K562 (cell line): ENCODE measurements at regions not wholly inside any gene's neighbourhood (a gene's known extent, or its start where the extent isn't known, plus 50 kb on each side); places are given as distances from the start of the nearest gene placed in this dataset.

Experiments
- ATAC-seq: fragments of 200-7000 bp; cut with Tn5 transposase; 3 replicates; pipeline ENCODE4 v1.9.1; 2020; ENCODE audit warnings: moderate library complexity
- BruUV-seq: library from RNA; stranded (reverse); fragments of 400-500 nt; replicated peaks from 2 replicates; lab custom pipeline; 2021; lab: Mats Ljungman, UMichigan
- CTCF ChIA-PET: fragments of 300-600 bp; formaldehyde crosslinking; extraction: SDS; loops from one replicate; lab custom pipeline; 2021; ENCODE audit warnings: low intra/inter-chr PET ratio; lab: Yijun Ruan, JAX
- POLR2A ChIA-PET: fragments of 300-600, 350-650 bp; sonication (Branson Sonifier 250); formaldehyde crosslinking; extraction: SDS; loops from one replicate; lab custom pipeline; 2021; ENCODE audit warnings: antibody characterized with exemption, inconsistent platforms; lab: Yijun Ruan, JAX
- DNase-seq, 4 experiments: peaks; one replicate each; pipeline versions ENCODE4 v3.0.0 to v3.0.0-alpha.2; 2011 to 2018; ENCODE audit warnings: low spot score in 3 of 4, mixed read lengths in 3 of 4; ENCODE audit errors: extremely low read depth in 1 of 4
- FAIRE-seq: peaks from 2 replicates; lab custom pipeline; 2011; peaks lifted over from hg19 to GRCh38; lab: Jason Lieb, UNC
- H2AFZ ChIP-seq: 2 replicates; pipeline ENCODE4 v1.6.0; 2011; ENCODE audit warnings: low read depth, low read length, control low read depth, inconsistent platforms
- H3K27ac ChIP-seq: fragments of 200-600 bp; 3 replicates; pipeline ENCODE4 v1.8.0; 2011; ENCODE audit warnings: low read depth, mild to moderate bottlenecking, control low read depth, inconsistent platforms, low read length, moderate library complexity, mixed read lengths; ENCODE audit errors: extremely low read depth
- H3K27me3 ChIP-seq, 2 experiments: fragments of 300-600 bp in 1 of 2; 2 replicates in 1 of 2; 3 replicates in 1 of 2; pipeline versions ENCODE4 v1.6.0 to v1.8.0; 2011; ENCODE audit warnings: inconsistent platforms in 2 of 2, low read length in 2 of 2, mild to moderate bottlenecking in 1 of 2, mixed read lengths in 1 of 2, moderate library complexity in 1 of 2; ENCODE audit not compliant: control insufficient read depth in 2 of 2, insufficient read depth in 2 of 2
- H3K36me3 ChIP-seq: fragments of 300-600 bp; 3 replicates; pipeline ENCODE4 v1.8.0; 2011; ENCODE audit warnings: mild to moderate bottlenecking, low read length, inconsistent platforms; ENCODE audit not compliant: control insufficient read depth, insufficient read depth
- H3K4me1 ChIP-seq, 2 experiments: fragments of 200-600 bp in 1 of 2; replicated peaks in 1 of 2; 2 replicates in 1 of 2; 3 replicates in 1 of 2; pipeline versions ENCODE4 v1.5.1 to v1.8.0; 2011; ENCODE audit warnings: inconsistent platforms in 2 of 2, low read length in 2 of 2, mild to moderate bottlenecking in 1 of 2, mixed read lengths in 1 of 2, moderate library complexity in 1 of 2; ENCODE audit not compliant: control insufficient read depth in 2 of 2, insufficient read depth in 2 of 2
- H3K4me2 ChIP-seq: 2 replicates; pipeline ENCODE4 v1.6.1; 2011; ENCODE audit warnings: low read length, control low read depth, inconsistent platforms, mixed read lengths; ENCODE audit not compliant: insufficient read depth
- H3K4me3 ChIP-seq: fragments of 200-600 bp; sonication (generic), shearing (Covaris generic); 2 replicates; pipeline ENCODE4 v1.5.1; 2016; ENCODE audit warnings: control low read depth, inconsistent platforms
- H3K79me2 ChIP-seq: fragments of 200-600 bp; 3 replicates; pipeline ENCODE4 v1.8.0; 2011; ENCODE audit warnings: low read length, inconsistent platforms; ENCODE audit not compliant: control insufficient read depth, insufficient read depth
- H3K9ac ChIP-seq, 2 experiments: 2 replicates each; pipeline versions ENCODE4 v1.6.0 to v1.6.1; 2011; ENCODE audit warnings: low read depth in 2 of 2, low read length in 2 of 2, control low read depth in 1 of 2, inconsistent platforms in 1 of 2, mild to moderate bottlenecking in 1 of 2, mixed read lengths in 1 of 2; ENCODE audit not compliant: insufficient read depth in 1 of 2
- H3K9me1 ChIP-seq: one replicate; pipeline ENCODE4 v1.6.0; 2011; ENCODE audit warnings: inconsistent platforms, mild to moderate bottlenecking, low read length, moderate library complexity; ENCODE audit not compliant: control insufficient read depth, insufficient read depth
- H3K9me3 ChIP-seq: replicated peaks from 2 replicates; pipeline ENCODE4 v1.5.1; 2011; ENCODE audit warnings: low read depth, low read length, inconsistent platforms; ENCODE audit not compliant: control insufficient read depth, insufficient read depth
- H4K20me1 ChIP-seq: replicated peaks from 2 replicates; pipeline ENCODE4 v1.6.1; 2011; ENCODE audit warnings: low read length, inconsistent platforms, mixed read lengths; ENCODE audit not compliant: control insufficient read depth, insufficient read depth
- ARID2 ChIP-seq: fragments of 450-650 bp; IDR thresholded peaks from 2 replicates; pipeline ENCODE4 v1.6.1; 2017; ENCODE audit warnings: antibody characterized with exemption, mild to moderate bottlenecking
- BRD9 ChIP-seq: fragments of 450-650 bp; IDR thresholded peaks from 2 replicates; pipeline ENCODE4 v1.6.1; 2018; ENCODE audit warnings: low read depth; ENCODE audit not compliant: partially characterized antibody
- ELF4 ChIP-seq: fragments of 450-650 bp; formaldehyde crosslinking; IDR thresholded peaks from 2 replicates; pipeline ENCODE4 v1.4.0; 2022; ENCODE audit warnings: missing genetic modification characterization
- FOXJ3 ChIP-seq: sonication (generic); formaldehyde crosslinking; IDR thresholded peaks from 2 replicates; pipeline ENCODE4 v1.4.0; 2020; ENCODE audit warnings: mild to moderate bottlenecking, missing genetic modification reagents
- NFE2L1 ChIP-seq: fragments of 450-650 bp; IDR thresholded peaks from 2 replicates; pipeline ENCODE4 v1.6.1; 2016; ENCODE audit warnings: missing genetic modification characterization, low read depth, mild to moderate bottlenecking, missing compliant biosample characterization, moderate library complexity, borderline replicate concordance
- NFYB ChIP-seq: IDR thresholded peaks from 2 replicates; pipeline ENCODE4 v1.6.1; 2011; ENCODE audit warnings: mild to moderate bottlenecking, moderate library complexity; ENCODE audit not compliant: insufficient read length; ENCODE audit errors: extremely low read depth
- RBM25 ChIP-seq: fragments of 200-400 bp; formaldehyde crosslinking; IDR thresholded peaks from 2 replicates; pipeline ENCODE4 v1.6.1; 2018; ENCODE audit warnings: low read length, low read depth, moderate library complexity; ENCODE audit not compliant: severe bottlenecking
- WGBS: fragments of 100-300 bp; shearing (Covaris generic); methylation state at CpG from one replicate; pipeline ENCODE4 v1.1.6; 2016; ENCODE audit warnings: low coverage, mixed read lengths; ENCODE audit not compliant: insufficient coverage; ENCODE audit errors: missing lambda C conversion rate; 5-methylcytosine and 5-hydroxymethylcytosine counted together
- in situ Hi-C: fragments of 300-500 bp; cut with MboI; formaldehyde crosslinking; loops from 4 replicates; pipeline ENCODE4 v1.15.0; 2018; ENCODE audit warnings: inconsistent platforms, mixed read lengths
- intact Hi-C: fragments of 100-400 bp; cut with micrococcal nuclease; formaldehyde crosslinking; loops from 2 replicates; pipeline ENCODE4 v1.14.2; 2022

GRCh38 chr22:27560781-27561180, 240.8 kb downstream of the MN1 start:
- intact Hi-C loops (no loop called here), in situ Hi-C loops (no loop called here)
- 4% methylated on average over 4 of the region's 5 CpGs for WGBS
- Histone ChIP-seq H4K20me1 (0 out of 2 replicates have a peak, but pooled peaks cover 6% of the 10 kb centered on the region), H3K36me3 (no peaks in the 10 kb centered on the region), H3K27ac (no peak overlapping the region), H2AFZ (no peak overlapping the region), H3K9me3 (no peaks in the 10 kb centered on the region), H3K79me2 (no peaks in the 10 kb centered on the region), H3K4me3 (no peak overlapping the region), H3K27me3 (peaks cover 2 to 27% of the 10 kb centered on the region in 2 experiments; a peak in 2 of 5 replicates), H3K9ac (no peak overlapping the region), H3K9me1 (no peaks in the 10 kb centered on the region), H3K4me1 (no peaks in the 10 kb centered on the region), H3K4me2 (no peak overlapping the region)
- BruUV-seq: no TSS peak
- ATAC-seq: no peak
- ChIA-PET POLR2A (interaction anchor here (0.6 kb wide), 1 partner anchor 92 kb away, joined by 3 read pairs; no protein-coding TSS in a partner anchor), CTCF (no interaction called here)
- DNase-seq: no peak
- TF ChIP-seq RBM25: peak; percentile 30
- TF ChIP-seq BRD9: no peak
- no peak for FAIRE-seq

DNA sequence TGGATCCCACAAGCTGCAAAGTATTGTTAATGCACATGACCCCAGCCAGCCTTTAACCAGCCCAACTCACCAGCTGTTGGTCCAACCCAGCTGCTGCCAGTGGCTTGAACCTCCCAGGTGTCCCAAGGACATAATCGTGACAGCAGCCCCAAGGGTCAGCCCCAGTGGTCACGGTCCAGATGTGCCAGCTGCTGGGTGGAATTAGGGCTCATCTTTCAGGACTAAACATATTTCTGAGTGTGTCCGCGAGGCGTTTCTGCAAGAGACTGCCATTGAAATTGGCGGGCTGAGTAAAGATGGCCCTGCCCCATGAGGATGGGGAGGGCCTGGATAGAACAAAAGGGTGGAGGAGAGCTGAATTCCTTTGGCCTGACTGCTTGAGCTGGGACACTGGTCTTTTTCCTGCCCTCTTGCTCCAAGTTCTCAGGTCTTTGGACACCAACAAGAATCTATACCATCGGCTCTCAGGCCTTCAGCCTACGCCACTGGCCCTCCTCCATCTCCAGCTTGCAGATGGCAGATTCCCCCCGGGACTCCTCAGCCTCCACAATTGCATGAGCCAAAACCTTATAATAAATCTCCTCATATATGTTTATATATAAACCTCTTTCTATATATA, 240.2 kb downstream of the MN1 start:
- CTCF ChIA-PET: no interaction called here
- no peak overlapping the region for H3K27ac ChIP-seq
- H3K4me3 ChIP-seq: no peak overlapping the region
- WGBS: 1% methylated on average over 9 of the region's 9 CpGs
- DNase-seq (no peak), ATAC-seq (no peak), FAIRE-seq (no peak)
- H3K79me2 ChIP-seq: no peaks in the 10 kb centered on the region
- H3K36me3 ChIP-seq: no peaks in the 10 kb centered on the region
- in situ Hi-C loops: no loop called here
- no TSS peak for BruUV-seq
- H3K4me1 ChIP-seq: no peaks in the 10 kb centered on the region
- no peaks in the 10 kb centered on the region for H3K9me1 ChIP-seq
- 0 out of 2 replicates have a peak, but pooled peaks cover 5% of the 10 kb centered on the region for H4K20me1 ChIP-seq
- no peak for TF ChIP-seq NFYB
- no peak for TF ChIP-seq NFE2L1 (tag)
- TF ChIP-seq ELF4 (CRISPR knock-in tag): no peak
- TF ChIP-seq ARID2: no peak
- no peak for TF ChIP-seq FOXJ3 (CRISPR knock-in tag)
- TF ChIP-seq, all 486 proteins: peak for 0
- POLR2A ChIA-PET: interaction anchor here (0.6 to 1.5 kb wide), 2 partner anchors 11 to 92 kb away, joined by 3 read pairs; no protein-coding TSS in a partner anchor
- intact Hi-C loops: no loop called here
- H2AFZ ChIP-seq: no peak overlapping the region
- no peak overlapping the region for H3K9ac ChIP-seq
- H3K4me2 ChIP-seq: no peak overlapping the region
- peaks cover 2 to 26% of the 10 kb centered on the region in 2 experiments; a peak in 2 of 5 replicates for H3K27me3 ChIP-seq
- no peaks in the 10 kb centered on the region for H3K9me3 ChIP-seq
